ENCODE measurements at regions not wholly inside any gene's neighbourhood (a gene's known extent, or its start where the extent isn't known, plus 50 kb on each side); places are given as distances from the start of the nearest gene placed in this dataset.

DNA sequence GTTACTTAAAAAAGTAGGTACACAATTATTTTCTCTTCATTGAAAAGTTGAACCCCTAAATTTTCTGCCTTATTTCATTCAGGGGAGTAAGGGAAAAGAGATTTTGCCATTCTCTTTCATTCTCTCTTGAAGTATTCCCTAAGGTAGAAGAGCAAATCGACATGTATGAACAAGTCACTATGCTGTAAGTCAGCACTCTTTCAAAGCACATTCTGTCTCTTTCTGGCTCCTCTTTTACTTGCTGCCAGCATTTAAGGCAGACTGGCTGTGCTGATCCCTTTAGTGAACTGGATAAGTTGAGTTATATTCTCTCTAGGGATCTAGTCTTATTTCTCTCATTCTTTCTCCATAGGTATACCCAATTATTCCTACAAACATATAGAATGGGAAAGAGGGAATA lies 222.3 kb upstream of the ZWINT start:
- TF ChIP-seq ZNF136 (CRISPR knock-in tag; IDR thresholded peaks at IDR 0.05; ENCODE audit: low read depth) (no peak), ZNF549 (CRISPR knock-in tag; IDR thresholded peaks at IDR 0.05) (no peak), TCF12 (IDR thresholded peaks at IDR 0.05) (no peak), TCF12 (CRISPR knock-in tag; IDR thresholded peaks at IDR 0.05) (no peak), MTA1 (CRISPR knock-in tag; IDR thresholded peaks at IDR 0.05; ENCODE audit: borderline replicate concordance) (no peak), NFE2L2 (IDR thresholded peaks at IDR 0.05; ENCODE audit: low read length) (no peak), CTCF (CRISPR knock-in tag; IDR thresholded peaks at IDR 0.05) (no peak), ZNF746 (CRISPR knock-in tag; IDR thresholded peaks at IDR 0.05) (no peak), NCOR1 (IDR thresholded peaks at IDR 0.05; ENCODE audit: borderline replicate concordance, low read length) (no peak), PPARG (CRISPR knock-in tag; conservative IDR thresholded peaks at IDR 0.05) (no peak), TRIM24 (CRISPR knock-in tag; IDR thresholded peaks at IDR 0.05) (no peak), SUZ12 (IDR thresholded peaks at IDR 0.05; ENCODE audit: low read depth, low read length) (no peak), PRDM15 (CRISPR knock-in tag; IDR thresholded peaks at IDR 0.05) (no peak), MYNN (CRISPR knock-in tag; IDR thresholded peaks at IDR 0.05; ENCODE audit: low read depth) (no peak)
- TF ChIP-seq, protein P1, sequence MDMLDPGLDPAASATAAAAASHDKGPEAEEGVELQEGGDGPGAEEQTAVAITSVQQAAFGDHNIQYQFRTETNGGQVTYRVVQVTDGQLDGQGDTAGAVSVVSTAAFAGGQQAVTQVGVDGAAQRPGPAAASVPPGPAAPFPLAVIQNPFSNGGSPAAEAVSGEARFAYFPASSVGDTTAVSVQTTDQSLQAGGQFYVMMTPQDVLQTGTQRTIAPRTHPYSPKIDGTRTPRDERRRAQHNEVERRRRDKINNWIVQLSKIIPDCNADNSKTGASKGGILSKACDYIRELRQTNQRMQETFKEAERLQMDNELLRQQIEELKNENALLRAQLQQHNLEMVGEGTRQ (IDR thresholded peaks at IDR 0.05; ENCODE audit: low read depth, low read length), result no peak
- TF ChIP-seq, protein P1 (CRISPR knock-in tag; IDR thresholded peaks at IDR 0.05; ENCODE audit: borderline replicate concordance), result no peak

Measured in HepG2 (cell line).